NCI-H128 (cell line): ENCODE measurements at regions not wholly inside any gene's neighbourhood (a gene's known extent, or its start where the extent isn't known, plus 50 kb on each side); places are given as distances from the start of the nearest gene placed in this dataset.

ENCODE experiments used
- DNase-seq: peaks from one replicate; lab custom pipeline; 2025; ENCODE audit not compliant: unreplicated experiment; lab: John Stamatoyannopoulos, UW

- DNase-seq: no peak
Measured at GRCh38 chr4:41487868-41488440, 50.0 kb upstream of the LIMCH1 start.
